MM.1S (cell line): ENCODE measurements at regions not wholly inside any gene's neighbourhood (a gene's known extent, or its start where the extent isn't known, plus 50 kb on each side); places are given as distances from the start of the nearest gene placed in this dataset.

Source experiments
- EZH2 ChIP-seq: fragments of 300-600 bp; sonication (generic); optimal IDR thresholded peaks from 2 replicates; pipeline ENCODE3; 2017; ENCODE audit warnings: low read depth, mild to moderate bottlenecking, antibody characterized with exemption, low read length, mixed read lengths
- TF ChIP-seq, protein P1 (sequence below): fragments of 300-600 bp; sonication (generic); IDR thresholded peaks from 2 replicates; pipeline ENCODE4 v1.5.1; 2016; ENCODE audit warnings: antibody characterized with exemption, low read length, mixed read lengths

DNA sequence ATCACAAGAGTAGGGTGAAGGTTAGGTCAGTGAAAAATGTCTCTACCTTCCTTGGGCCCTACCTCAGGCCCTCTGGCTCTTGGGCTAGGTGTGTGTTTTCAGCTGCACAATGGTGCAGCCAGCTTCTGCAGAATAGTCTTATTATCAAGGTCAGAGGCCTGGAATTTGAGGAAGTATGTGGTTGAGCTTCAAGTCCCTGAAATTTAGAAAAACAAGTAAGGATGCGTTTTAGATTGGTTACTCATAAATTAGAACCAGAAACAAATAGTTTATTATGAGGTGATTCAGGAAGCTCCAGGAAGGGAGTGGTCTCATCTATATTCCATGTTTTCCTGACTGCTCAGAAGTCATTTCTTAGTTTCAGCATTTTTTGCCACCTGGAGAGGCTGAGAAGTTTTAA lies 204.2 kb upstream of the CELF4 start:
- no peak for TF ChIP-seq EZH2
- TF ChIP-seq, protein P1, sequence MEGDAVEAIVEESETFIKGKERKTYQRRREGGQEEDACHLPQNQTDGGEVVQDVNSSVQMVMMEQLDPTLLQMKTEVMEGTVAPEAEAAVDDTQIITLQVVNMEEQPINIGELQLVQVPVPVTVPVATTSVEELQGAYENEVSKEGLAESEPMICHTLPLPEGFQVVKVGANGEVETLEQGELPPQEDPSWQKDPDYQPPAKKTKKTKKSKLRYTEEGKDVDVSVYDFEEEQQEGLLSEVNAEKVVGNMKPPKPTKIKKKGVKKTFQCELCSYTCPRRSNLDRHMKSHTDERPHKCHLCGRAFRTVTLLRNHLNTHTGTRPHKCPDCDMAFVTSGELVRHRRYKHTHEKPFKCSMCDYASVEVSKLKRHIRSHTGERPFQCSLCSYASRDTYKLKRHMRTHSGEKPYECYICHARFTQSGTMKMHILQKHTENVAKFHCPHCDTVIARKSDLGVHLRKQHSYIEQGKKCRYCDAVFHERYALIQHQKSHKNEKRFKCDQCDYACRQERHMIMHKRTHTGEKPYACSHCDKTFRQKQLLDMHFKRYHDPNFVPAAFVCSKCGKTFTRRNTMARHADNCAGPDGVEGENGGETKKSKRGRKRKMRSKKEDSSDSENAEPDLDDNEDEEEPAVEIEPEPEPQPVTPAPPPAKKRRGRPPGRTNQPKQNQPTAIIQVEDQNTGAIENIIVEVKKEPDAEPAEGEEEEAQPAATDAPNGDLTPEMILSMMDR, result no peak
